Vagina (tissue), 2 donors: ENCODE measurements at regions not wholly inside any gene's neighbourhood (a gene's known extent, or its start where the extent isn't known, plus 50 kb on each side); places are given as distances from the start of the nearest gene placed in this dataset.
"Not testable (repeated sequence)": the region's sequence is repeated elsewhere in the genome, so short reads cannot be mapped to it uniquely, and the experiment has no call there.

ENCODE experiments used
- DNase-seq, 2 donors: peaks; one replicate each; pipeline ENCODE4 v3.0.0-alpha.2; 2017; ENCODE audit errors: extremely low spot score in 2 of 2
- H3K27ac ChIP-seq: fragments of 200-600 bp; sonication (generic); one replicate; pipeline ENCODE4 v1.5.1; 2019
- H3K27me3 ChIP-seq: fragments of 200-600 bp; sonication (generic); one replicate; pipeline ENCODE4 v1.5.1; 2019
- H3K36me3 ChIP-seq, 2 donors: fragments of 200-600 bp; sonication (generic); one replicate each; pipeline ENCODE4 v1.5.1; 2017 to 2019
- H3K4me1 ChIP-seq: fragments of 200-600 bp; sonication (generic); one replicate; pipeline ENCODE4 v1.5.1; 2019
- H3K4me3 ChIP-seq, 2 donors: fragments of 200-600 bp; sonication (generic); 1 replicate in 1 of 2; 2 replicates in 1 of 2; pipeline ENCODE4 v1.5.1; 2016 to 2019
- H3K9me3 ChIP-seq: fragments of 200-600 bp; sonication (generic); one replicate; pipeline ENCODE4 v1.5.1; 2019
- POLR2A ChIP-seq, 2 donors: fragments of 450-650 bp; IDR thresholded peaks; one replicate each; pipeline ENCODE4 v1.6.1; 2017; ENCODE audit warnings: antibody characterized with exemption in 2 of 2, mild to moderate bottlenecking in 2 of 2, moderate library complexity in 2 of 2
- POLR2AphosphoS5 ChIP-seq, 2 donors: sonication (generic); formaldehyde crosslinking; IDR thresholded peaks; one replicate each; pipeline ENCODE4 v1.9.0; 2017; ENCODE audit warnings: antibody characterized with exemption in 2 of 2, mild to moderate bottlenecking in 2 of 2, low read depth in 1 of 2; ENCODE audit not compliant: insufficient read depth in 1 of 2
- intact Hi-C: fragments of 100-400 bp; cut with DNase I; formaldehyde crosslinking; loops from one replicate; pipeline ENCODE4 v1.15.1; 2023
- TF ChIP-seq, protein P1 (sequence below), 3 experiments: fragments of 450-650 bp in 2 of 3; fragments of 200-600 bp in 1 of 3; sonication (generic) in 1 of 3; IDR thresholded peaks; one replicate each; pipeline ENCODE4 v1.5.1; 2017 to 2019; ENCODE audit warnings: antibody characterized with exemption in 3 of 3, mild to moderate bottlenecking in 2 of 3, moderate library complexity in 2 of 3

DNA sequence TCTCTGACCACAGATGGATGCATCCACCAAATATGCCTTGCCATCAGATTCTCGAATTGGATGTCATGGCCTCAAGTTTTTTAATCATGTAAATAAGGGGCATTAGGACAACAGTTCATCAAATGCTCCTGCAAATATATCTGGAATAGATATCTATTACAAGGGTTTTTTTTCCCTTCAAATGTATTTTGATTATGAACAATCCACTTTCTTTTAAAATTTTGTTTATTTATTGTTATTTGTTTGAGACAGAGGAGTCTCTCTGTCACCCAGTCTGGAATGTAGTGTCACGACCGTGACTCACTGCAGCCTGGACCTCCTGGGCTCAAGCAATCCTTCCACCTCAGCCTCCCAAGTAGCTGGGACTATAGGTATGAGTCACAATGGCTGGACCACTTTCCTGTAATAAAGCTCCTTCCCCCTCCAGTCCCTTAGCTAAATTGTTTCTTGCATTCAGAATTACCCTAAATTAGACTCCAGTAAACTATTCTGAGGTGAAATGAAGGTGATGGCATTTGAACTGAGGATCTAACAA lies 1412.1 kb downstream of the EFNA5 start:
- no peak for TF ChIP-seq POLR2AphosphoS5 (IDR thresholded peaks at IDR 0.05; ENCODE audit: insufficient read depth in 1 of 2, low read depth in 1 of 2)
- intact Hi-C loops = no loop called here
- no peak for DNase-seq
- Histone ChIP-seq H3K36me3 (no peaks in the 10 kb centered on the region), H3K4me1 (no peaks in the 10 kb centered on the region), H3K9me3 (no peaks in the 10 kb centered on the region), H3K27ac (no peak overlapping the region), H3K4me3 (no peak overlapping the region), H3K27me3 (no peaks in the 10 kb centered on the region)

DNA sequence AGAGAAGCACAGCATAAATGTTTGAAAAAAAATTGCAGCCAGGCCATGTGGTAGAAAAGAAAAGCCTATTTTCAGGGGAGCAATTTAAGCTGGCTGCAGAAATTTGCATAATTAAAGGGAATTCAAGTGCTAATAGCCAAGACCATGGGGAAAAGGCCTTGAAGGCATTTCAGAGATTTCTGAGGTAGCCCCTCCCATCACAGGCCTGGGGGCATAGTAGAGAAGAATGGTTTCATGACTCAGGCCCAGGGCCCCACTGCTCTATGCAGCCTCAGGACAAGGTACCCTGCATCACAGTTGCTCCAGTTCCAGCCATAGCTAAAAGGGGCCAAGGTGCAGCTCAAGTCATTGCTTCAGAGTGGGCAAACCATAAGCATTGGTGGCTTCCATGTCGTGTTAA lies 1416.0 kb downstream of the EFNA5 start:
- no peaks in the 10 kb centered on the region for H3K4me1 ChIP-seq
- TF ChIP-seq, protein P1, sequence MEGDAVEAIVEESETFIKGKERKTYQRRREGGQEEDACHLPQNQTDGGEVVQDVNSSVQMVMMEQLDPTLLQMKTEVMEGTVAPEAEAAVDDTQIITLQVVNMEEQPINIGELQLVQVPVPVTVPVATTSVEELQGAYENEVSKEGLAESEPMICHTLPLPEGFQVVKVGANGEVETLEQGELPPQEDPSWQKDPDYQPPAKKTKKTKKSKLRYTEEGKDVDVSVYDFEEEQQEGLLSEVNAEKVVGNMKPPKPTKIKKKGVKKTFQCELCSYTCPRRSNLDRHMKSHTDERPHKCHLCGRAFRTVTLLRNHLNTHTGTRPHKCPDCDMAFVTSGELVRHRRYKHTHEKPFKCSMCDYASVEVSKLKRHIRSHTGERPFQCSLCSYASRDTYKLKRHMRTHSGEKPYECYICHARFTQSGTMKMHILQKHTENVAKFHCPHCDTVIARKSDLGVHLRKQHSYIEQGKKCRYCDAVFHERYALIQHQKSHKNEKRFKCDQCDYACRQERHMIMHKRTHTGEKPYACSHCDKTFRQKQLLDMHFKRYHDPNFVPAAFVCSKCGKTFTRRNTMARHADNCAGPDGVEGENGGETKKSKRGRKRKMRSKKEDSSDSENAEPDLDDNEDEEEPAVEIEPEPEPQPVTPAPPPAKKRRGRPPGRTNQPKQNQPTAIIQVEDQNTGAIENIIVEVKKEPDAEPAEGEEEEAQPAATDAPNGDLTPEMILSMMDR (IDR thresholded peaks at IDR 0.05) = no peak
- no peak for TF ChIP-seq POLR2AphosphoS5 (IDR thresholded peaks at IDR 0.05; ENCODE audit: insufficient read depth in 1 of 2, low read depth in 1 of 2)
- no peak for TF ChIP-seq POLR2A (IDR thresholded peaks at IDR 0.05)
- H3K27ac ChIP-seq = no peak overlapping the region
- no peaks in the 10 kb centered on the region for H3K36me3 ChIP-seq
- intact Hi-C loops = no loop called here
- H3K27me3 ChIP-seq = no peaks in the 10 kb centered on the region
- no peaks in the 10 kb centered on the region for H3K9me3 ChIP-seq
- DNase-seq = no peak
- no peak overlapping the region for H3K4me3 ChIP-seq

DNA sequence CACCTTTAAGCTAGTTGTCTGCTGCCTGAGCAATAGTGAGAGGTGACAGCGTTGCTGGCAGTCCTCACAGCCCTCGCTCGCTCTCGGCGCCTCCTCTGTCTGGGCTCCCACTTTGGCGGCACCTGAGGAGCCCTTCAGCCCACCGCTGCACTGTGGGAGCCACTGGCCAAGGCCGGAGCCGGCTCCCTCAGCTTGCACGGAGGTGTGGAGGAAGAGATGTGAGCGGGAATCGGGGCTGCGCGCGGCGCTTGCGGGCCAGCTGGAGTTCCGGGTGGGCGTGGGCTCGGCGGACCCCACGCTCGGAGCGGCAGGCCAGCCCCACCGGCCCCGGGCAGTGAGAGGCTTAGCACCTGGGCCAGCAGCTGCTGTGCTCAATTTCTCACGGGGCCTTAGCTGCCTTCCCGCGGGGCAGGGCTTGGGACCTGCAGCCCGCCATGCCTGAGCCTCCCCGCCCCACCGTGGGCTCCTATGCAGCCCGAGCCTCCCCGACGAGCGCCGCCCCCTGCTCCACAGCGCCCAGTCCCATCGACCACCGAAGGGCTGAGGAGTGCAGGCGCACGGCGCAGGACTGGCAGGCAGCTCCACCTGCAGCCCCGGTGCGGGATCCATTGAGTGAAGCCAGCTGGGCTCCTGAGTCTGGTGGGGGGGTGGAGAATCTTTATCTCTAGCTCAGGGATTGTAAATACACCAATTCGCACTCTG lies 1424.5 kb downstream of the EFNA5 start:
- H3K27ac ChIP-seq, H3K27me3 ChIP-seq, H3K36me3 ChIP-seq, H3K4me3 ChIP-seq, DNase-seq, H3K4me1 ChIP-seq, H3K9me3 ChIP-seq, intact Hi-C loops: not testable (repeated sequence)

- H3K9me3 ChIP-seq = no peaks in the 10 kb centered on the region
Observed at GRCh38 chr5:106241409-106241808, 1429.3 kb downstream of the EFNA5 start.

DNA sequence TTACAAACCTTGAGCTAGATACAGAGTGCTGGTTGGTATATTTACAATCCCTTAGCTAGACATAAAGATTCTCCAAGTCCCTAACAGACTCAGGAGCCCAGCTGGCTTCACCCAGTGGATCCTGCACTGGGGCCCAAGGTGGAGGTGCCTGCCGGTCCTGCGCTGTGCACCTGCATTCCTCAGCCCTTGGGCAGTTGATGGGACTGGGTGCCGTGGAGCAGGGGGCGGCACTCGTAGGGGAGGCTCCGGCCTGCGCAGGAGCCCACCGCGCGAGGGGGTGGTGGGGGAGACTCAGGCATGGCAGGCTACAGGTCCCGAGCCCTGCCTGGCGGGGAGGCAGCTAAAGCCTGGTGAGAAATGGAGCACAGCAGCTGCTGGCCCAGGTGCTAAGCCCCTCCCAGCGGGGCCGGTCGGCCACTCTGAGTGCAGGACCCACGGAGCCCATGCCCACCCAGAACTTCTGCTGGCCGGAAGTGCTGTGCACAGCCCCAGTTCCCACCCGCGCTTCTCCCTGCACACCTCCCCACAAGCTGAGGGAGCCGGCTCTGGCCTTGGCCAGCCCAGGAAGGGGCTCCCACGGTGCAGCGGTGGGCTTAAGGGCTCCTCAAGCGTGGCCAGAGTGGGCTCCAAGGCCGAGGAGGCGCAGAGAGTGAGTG lies 1464.7 kb downstream of the EFNA5 start:
- H3K4me1 ChIP-seq = no peaks in the 10 kb centered on the region
- H3K27ac ChIP-seq = no peak overlapping the region
- no peak overlapping the region for H3K4me3 ChIP-seq
- no peak for DNase-seq
- TF ChIP-seq POLR2A (IDR thresholded peaks at IDR 0.05) = no peak
- TF ChIP-seq POLR2AphosphoS5 (IDR thresholded peaks at IDR 0.05; ENCODE audit: insufficient read depth in 1 of 2, low read depth in 1 of 2) = no peak
- TF ChIP-seq, protein P1 (IDR thresholded peaks at IDR 0.05) = no peak
- H3K27me3 ChIP-seq = no peaks in the 10 kb centered on the region
- intact Hi-C loops = no loop called here
- no peaks in the 10 kb centered on the region for H3K36me3 ChIP-seq
- H3K9me3 ChIP-seq = no peaks in the 10 kb centered on the region

More at GRCh38 chr5:106241409-106241808, 1429.3 kb downstream of the EFNA5 start:
- Histone ChIP-seq H3K27ac (no peak overlapping the region), H3K4me1 (no peaks in the 10 kb centered on the region), H3K4me3 (no peak overlapping the region), H3K36me3 (no peaks in the 10 kb centered on the region), H3K27me3 (no peaks in the 10 kb centered on the region)
- intact Hi-C loops = no loop called here
- DNase-seq = no peak
- TF ChIP-seq, protein P1 (IDR thresholded peaks at IDR 0.05) = no peak

- Histone ChIP-seq H3K9me3 (no peaks in the 10 kb centered on the region), H3K4me1 (no peaks in the 10 kb centered on the region), H3K36me3 (no peaks in the 10 kb centered on the region), H3K27ac (no peak overlapping the region), H3K4me3 (no peak overlapping the region), H3K27me3 (no peaks in the 10 kb centered on the region)
- intact Hi-C loops = no loop called here
- DNase-seq = no peak
- TF ChIP-seq POLR2AphosphoS5 (IDR thresholded peaks at IDR 0.05; ENCODE audit: insufficient read depth in 1 of 2, low read depth in 1 of 2) = no peak
Observed at GRCh38 chr5:106202035-106202434, 1468.7 kb downstream of the EFNA5 start.
